ENCODE measurements at regions not wholly inside any gene's neighbourhood (a gene's known extent, or its start where the extent isn't known, plus 50 kb on each side); places are given as distances from the start of the nearest gene placed in this dataset.

DNA sequence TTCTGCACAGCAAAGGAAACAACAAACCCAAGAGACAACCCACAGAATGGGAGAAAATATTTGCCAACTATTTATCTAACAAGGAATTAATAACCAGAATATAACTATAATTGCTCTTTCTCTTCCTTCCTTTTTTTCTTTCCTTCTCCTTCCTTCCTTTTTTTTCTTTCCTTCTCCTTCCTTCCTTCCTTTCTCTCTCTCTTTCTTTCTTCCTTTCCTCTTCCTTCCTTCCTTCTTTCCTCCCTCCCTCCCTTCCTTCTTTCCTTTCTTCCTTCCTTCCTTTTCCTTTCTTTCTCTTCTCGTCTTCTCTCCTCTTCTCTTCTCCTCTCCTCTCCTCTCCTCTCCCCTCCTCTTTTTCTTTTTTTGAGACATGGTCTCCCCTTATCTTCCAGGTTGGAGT, 345.4 kb upstream of the ARRDC4 start:
- TF ChIP-seq, protein P1, sequence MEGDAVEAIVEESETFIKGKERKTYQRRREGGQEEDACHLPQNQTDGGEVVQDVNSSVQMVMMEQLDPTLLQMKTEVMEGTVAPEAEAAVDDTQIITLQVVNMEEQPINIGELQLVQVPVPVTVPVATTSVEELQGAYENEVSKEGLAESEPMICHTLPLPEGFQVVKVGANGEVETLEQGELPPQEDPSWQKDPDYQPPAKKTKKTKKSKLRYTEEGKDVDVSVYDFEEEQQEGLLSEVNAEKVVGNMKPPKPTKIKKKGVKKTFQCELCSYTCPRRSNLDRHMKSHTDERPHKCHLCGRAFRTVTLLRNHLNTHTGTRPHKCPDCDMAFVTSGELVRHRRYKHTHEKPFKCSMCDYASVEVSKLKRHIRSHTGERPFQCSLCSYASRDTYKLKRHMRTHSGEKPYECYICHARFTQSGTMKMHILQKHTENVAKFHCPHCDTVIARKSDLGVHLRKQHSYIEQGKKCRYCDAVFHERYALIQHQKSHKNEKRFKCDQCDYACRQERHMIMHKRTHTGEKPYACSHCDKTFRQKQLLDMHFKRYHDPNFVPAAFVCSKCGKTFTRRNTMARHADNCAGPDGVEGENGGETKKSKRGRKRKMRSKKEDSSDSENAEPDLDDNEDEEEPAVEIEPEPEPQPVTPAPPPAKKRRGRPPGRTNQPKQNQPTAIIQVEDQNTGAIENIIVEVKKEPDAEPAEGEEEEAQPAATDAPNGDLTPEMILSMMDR (conservative IDR thresholded peaks at IDR 0.05), result no peak

DNA sequence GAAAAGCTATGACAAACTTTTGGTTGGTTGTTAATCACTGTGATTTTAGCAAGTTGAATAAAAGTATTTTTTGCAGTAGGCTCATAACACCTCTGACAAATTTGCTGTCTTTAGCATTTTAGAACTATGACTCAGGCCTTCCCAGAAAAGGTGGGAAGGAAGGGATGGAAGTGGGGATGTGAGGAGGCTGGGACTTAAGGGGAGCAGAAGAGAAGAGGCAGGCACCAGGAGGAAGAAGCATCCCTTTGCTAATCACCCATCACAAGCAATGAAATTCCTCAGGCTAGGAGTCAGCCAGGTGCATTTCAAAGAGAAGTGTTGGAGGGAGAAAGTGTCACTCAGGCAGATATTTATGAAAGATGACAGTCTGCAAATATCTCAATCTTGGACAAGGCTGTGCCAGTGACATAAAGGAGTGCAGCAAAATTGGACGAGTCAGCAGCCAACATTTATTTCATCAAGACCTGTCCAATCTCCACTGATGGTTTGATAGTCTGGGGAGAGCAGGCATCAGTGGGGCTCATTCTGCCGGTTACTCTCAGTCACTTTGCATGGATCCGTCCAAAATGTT, 337.3 kb upstream of the ARRDC4 start:
- TF ChIP-seq, protein P1 (conservative IDR thresholded peaks at IDR 0.05), result no peak
- H3K27ac ChIP-seq, result no peak overlapping the region

More for the DNA sequence above, 345.4 kb upstream of the ARRDC4 start:
- H3K27ac ChIP-seq, result no peak overlapping the region

DNA sequence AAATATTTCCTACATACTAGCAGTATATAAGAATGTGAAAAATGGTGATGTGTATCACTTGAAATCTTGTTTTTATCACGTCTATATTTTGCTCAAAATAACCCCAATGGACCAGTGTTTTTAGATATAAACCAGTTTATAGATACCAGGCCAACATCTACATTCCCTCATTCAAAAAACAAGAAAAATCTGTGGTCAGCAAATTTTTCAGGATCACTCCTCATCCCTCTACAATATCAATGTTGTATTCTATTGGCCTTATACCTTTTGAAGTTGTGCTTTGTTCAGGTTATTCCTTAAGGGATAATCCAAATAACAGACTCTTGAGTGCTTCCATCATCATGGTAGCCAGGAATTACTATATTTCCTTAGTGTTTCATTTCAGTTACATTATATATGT, 332.9 kb upstream of the ARRDC4 start:
- H3K27ac ChIP-seq, result no peak overlapping the region
- TF ChIP-seq, protein P1 (conservative IDR thresholded peaks at IDR 0.05), result no peak

DNA sequence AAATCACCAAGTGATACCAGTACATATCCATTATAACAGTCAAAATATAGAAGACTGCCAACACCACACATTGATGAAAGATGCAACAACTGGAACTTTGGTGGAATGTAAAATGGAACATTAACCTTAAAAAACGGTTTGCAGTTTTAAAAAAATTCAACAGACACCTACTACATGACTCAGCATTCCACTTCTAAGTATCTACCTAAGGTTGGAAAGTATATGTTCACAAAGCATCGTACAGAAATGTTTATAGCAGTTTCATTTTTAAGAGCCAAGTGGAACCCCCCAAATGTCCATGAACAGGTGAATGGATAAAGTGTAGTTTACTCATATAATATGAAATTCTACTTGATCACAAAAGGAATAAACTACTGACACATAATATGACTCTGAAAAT, 314.7 kb upstream of the ARRDC4 start:
- H3K27ac ChIP-seq, result no peak overlapping the region
- TF ChIP-seq, protein P1 (conservative IDR thresholded peaks at IDR 0.05), result no peak

DNA sequence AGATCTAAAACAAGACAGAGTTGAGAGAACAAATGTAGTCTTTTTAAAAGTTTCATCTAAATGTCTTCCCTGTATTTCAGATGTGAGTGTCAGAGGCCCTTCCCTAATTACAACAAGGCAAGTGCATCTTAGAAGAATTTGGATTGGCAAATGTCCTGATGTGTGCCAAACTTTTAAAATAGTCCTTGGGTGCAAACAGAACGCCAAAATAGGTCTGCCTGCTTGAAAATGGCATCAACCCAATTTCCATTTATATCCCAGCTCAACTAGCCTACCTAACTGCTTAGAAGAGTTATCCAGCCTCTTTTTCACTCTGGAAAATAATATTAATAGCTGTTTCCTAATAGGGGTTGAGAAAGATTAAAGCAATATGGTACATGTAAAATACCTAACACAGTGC, 311.8 kb upstream of the ARRDC4 start:
- TF ChIP-seq, protein P1 (conservative IDR thresholded peaks at IDR 0.05), result no peak

DNA sequence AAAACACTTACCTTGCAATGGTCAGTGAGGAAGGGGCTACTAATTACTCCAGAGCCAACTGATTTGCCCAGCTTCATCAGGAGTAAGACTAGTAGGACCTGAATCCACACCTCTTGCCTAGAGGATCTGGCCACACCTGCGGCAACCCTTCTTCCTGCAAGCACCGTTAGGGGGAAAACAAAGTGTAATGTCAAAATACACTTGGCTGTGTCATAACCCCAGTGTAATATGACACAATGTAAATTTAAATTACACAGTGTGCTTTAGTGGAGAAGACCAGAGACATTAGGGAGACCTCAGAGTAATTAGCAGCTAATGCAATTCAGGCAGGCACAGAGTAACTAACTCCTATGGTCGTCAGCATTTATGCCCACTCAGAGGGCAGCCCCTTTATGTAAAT, 308.5 kb upstream of the ARRDC4 start:
- TF ChIP-seq, protein P1 (conservative IDR thresholded peaks at IDR 0.05), result no peak
- H3K27ac ChIP-seq, result no peak overlapping the region

More for the DNA sequence above, 311.8 kb upstream of the ARRDC4 start:
- no peak overlapping the region for H3K27ac ChIP-seq

DNA sequence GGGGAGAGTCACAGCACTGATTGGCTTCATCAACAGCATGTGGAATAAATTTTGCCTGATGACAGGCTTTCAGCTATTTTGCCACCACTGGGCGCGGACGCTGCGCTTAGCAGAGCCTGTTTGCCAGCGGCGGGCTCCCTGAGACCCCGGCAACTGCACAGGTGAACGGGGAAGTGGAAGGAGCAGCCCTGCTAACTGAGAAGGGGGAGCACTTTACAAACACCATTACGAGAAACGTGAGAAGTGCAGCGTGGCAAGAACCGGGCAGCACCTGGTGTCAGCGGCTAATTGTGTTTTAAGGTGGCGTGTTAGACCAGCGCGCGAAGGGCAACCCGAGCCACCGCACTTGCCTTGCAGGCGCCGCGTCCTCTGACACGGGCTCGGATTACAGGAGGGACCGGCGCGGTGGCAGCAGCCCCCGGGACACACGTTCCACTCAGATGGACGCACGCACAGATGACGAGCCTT, 307.8 kb upstream of the ARRDC4 start:
- H3K27ac ChIP-seq, result no peak overlapping the region
- TF ChIP-seq, protein P1 (conservative IDR thresholded peaks at IDR 0.05), result no peak
